GM12878 (cell line): ENCODE measurements at regions not wholly inside any gene's neighbourhood (a gene's known extent, or its start where the extent isn't known, plus 50 kb on each side); places are given as distances from the start of the nearest gene placed in this dataset.

ENCODE experiments used
- ATAC-seq: fragments of 200-7000 bp; cut with Tn5 transposase; 3 replicates; pipeline ENCODE4 v1.9.1; 2020; ENCODE audit warnings: mild to moderate bottlenecking, moderate library complexity
- BruUV-seq: library from RNA; stranded (reverse); fragments of 400-500 nt; replicated peaks from 2 replicates; lab custom pipeline; 2021; lab: Mats Ljungman, UMichigan
- CTCF ChIA-PET: fragments of 300-600 bp; sonication (Branson Sonifier 250); formaldehyde crosslinking; extraction: SDS; loops from one replicate; lab custom pipeline; 2021; ENCODE audit warnings: inconsistent platforms; lab: Yijun Ruan, JAX
- POLR2A ChIA-PET: fragments of 350-600 bp; formaldehyde crosslinking; extraction: SDS; loops from one replicate; lab custom pipeline; 2021; ENCODE audit warnings: inconsistent platforms; lab: Charles Lee
- RAD21 ChIA-PET: fragments of 300-600 bp; sonication (Branson Sonifier 250); formaldehyde crosslinking; loops from one replicate; lab custom pipeline; 2023; ENCODE audit warnings: antibody characterized with exemption; ENCODE audit not compliant: unreplicated experiment; lab: Charles Lee
- SMC1A ChIA-PET: fragments of 300-600 bp; sonication (Branson Sonifier 250); formaldehyde crosslinking; loops from one replicate; lab custom pipeline; 2023; ENCODE audit not compliant: unreplicated experiment, uncharacterized antibody; lab: Charles Lee
- DNase-seq: peaks from one replicate; pipeline ENCODE4 v3.0.0-alpha.2; 2011; ENCODE audit warnings: low read depth, low spot score
- FAIRE-seq: peaks from 3 replicates; lab custom pipeline; 2011; peaks lifted over from hg19 to GRCh38; lab: Jason Lieb, UNC
- H2AFZ ChIP-seq: 2 replicates; pipeline ENCODE4 v1.6.0; 2011; ENCODE audit warnings: low read depth, low read length, control low read depth; ENCODE audit not compliant: control insufficient read depth
- H3K27ac ChIP-seq: 2 replicates; pipeline ENCODE4 v1.5.1; 2011; ENCODE audit warnings: control low read depth; ENCODE audit not compliant: control insufficient read depth, insufficient read depth
- H3K27me3 ChIP-seq, 2 experiments: replicated peaks in 1 of 2; 2 replicates each; pipeline versions ENCODE4 v1.6.0 to v1.6.1; 2011; ENCODE audit warnings: low read length in 1 of 2; ENCODE audit not compliant: control insufficient read depth in 2 of 2, insufficient read depth in 2 of 2
- H3K36me3 ChIP-seq, 2 experiments: 2 replicates each; pipeline ENCODE4 v1.5.1; 2011; ENCODE audit warnings: low read length in 1 of 2; ENCODE audit not compliant: control insufficient read depth in 2 of 2, insufficient read depth in 2 of 2
- H3K4me1 ChIP-seq: 2 replicates; pipeline ENCODE4 v1.6.1; 2011; ENCODE audit warnings: mild to moderate bottlenecking, low read length, moderate library complexity, mixed read lengths; ENCODE audit not compliant: control insufficient read depth, insufficient read depth
- H3K4me2 ChIP-seq: 2 replicates; pipeline ENCODE4 v1.6.0; 2011; ENCODE audit warnings: control low read depth; ENCODE audit not compliant: control insufficient read depth, insufficient read depth
- H3K4me3 ChIP-seq: fragments of 200-600 bp; sonication (generic); 2 replicates; pipeline ENCODE4 v1.5.1; 2016
- H3K79me2 ChIP-seq: 2 replicates; pipeline ENCODE4 v1.6.0; 2011; ENCODE audit warnings: low read length; ENCODE audit not compliant: control insufficient read depth, insufficient read depth
- H3K9ac ChIP-seq: 2 replicates; pipeline ENCODE4 v1.8.0; 2011; ENCODE audit warnings: low read length, control low read depth, mixed read lengths; ENCODE audit not compliant: control insufficient read depth, insufficient read depth
- H3K9me3 ChIP-seq: replicated peaks from 3 replicates; pipeline ENCODE4 v1.5.1; 2011; ENCODE audit warnings: mild to moderate bottlenecking, low read length; ENCODE audit not compliant: control insufficient read depth, insufficient read depth
- H4K20me1 ChIP-seq: 2 replicates; pipeline ENCODE4 v1.6.0; 2011; ENCODE audit not compliant: control insufficient read depth, insufficient read depth
- ATF2 ChIP-seq: IDR thresholded peaks from 2 replicates; pipeline ENCODE4 v1.6.1; 2012; ENCODE audit warnings: low read length, inconsistent platforms
- HDAC2 ChIP-seq: fragments of 200-600 bp; sonication (generic); IDR thresholded peaks from 2 replicates; pipeline ENCODE4 v1.6.1; 2017
- IRF3 ChIP-seq: fragments of 450-650 bp; IDR thresholded peaks from 2 replicates; pipeline ENCODE4 v1.6.1; 2014; ENCODE audit warnings: mild to moderate bottlenecking
- ZBTB40 ChIP-seq: fragments of 450-650 bp; IDR thresholded peaks from 2 replicates; pipeline ENCODE4 v1.6.1; 2016; ENCODE audit warnings: mild to moderate bottlenecking, moderate library complexity, borderline replicate concordance
- WGBS: methylation state at CpG from one replicate; pipeline ENCODE4 v1.1.6; 2016; ENCODE audit warnings: low lambda C conversion rate; ENCODE audit not compliant: insufficient replicate concordance, insufficient coverage; ENCODE audit errors: missing lambda C conversion rate; 5-methylcytosine and 5-hydroxymethylcytosine counted together
- in situ Hi-C: fragments of 300-500 bp; cut with MboI; formaldehyde crosslinking; loops from 9 replicates; pipeline ENCODE4 v1.14.3; 2018; ENCODE audit warnings: mixed read lengths
- intact Hi-C: fragments of 100-400 bp; cut with micrococcal nuclease; formaldehyde crosslinking; loops from one replicate; pipeline ENCODE4 v1.14.2; 2022; ENCODE audit not compliant: unreplicated experiment

- no TSS peak for BruUV-seq
- Histone ChIP-seq H3K36me3 (no peaks in the 10 kb centered on the region), H4K20me1 (no peaks in the 10 kb centered on the region), H3K4me2 (no peak overlapping the region), H2AFZ (no peak overlapping the region), H3K9me3 (no peaks in the 10 kb centered on the region), H3K4me3 (no peak overlapping the region), H3K4me1 (no peaks in the 10 kb centered on the region), H3K79me2 (no peaks in the 10 kb centered on the region), H3K27me3 (peaks cover 0 to 3% of the 10 kb centered on the region in 2 experiments; a peak in 2 of 4 replicates), H3K27ac (no peak overlapping the region), H3K9ac (no peak overlapping the region)
- intact Hi-C loops (loop anchor here (10.0 kb wide), 1 partner anchor 62 kb away; no protein-coding TSS in a partner anchor), in situ Hi-C loops (no loop called here)
- ATAC-seq (no peak), FAIRE-seq (no peak), DNase-seq (no peak)
- 23% methylated on average over 5 of the region's 5 CpGs for WGBS
- TF ChIP-seq ATF2 = no peak
- TF ChIP-seq HDAC2 = no peak
- no peak for TF ChIP-seq ZBTB40
- TF ChIP-seq IRF3 = no peak
- RAD21 ChIA-PET = no interaction called here
- CTCF ChIA-PET = no interaction called here
- SMC1A ChIA-PET = no interaction called here
- POLR2A ChIA-PET = no interaction called here
These were observed 204.5 kb downstream of the SALL1 start for GRCh38 chr16:50946606-50947005.
